ENCODE measurements at regions not wholly inside any gene's neighbourhood (a gene's known extent, or its start where the extent isn't known, plus 50 kb on each side); places are given as distances from the start of the nearest gene placed in this dataset.

GRCh38 chr3:130243808-130244207 lies 101.7 kb upstream of the COL6A5 start:
- ChIA-PET RAD21 (ENCODE audit: unreplicated experiment) (interaction anchor here (1.5 kb wide), 1 partner anchor 64 kb away, joined by 4 read pairs; no protein-coding TSS in a partner anchor), CTCF (interaction anchor here (1.2 kb wide), 1 partner anchor 12 kb away, joined by 4 read pairs; no protein-coding TSS in a partner anchor), SMC1A (ENCODE audit: uncharacterized antibody, unreplicated experiment) (no interaction called here), POLR2A (no interaction called here)
- Histone ChIP-seq H3K79me2 (ENCODE audit: control insufficient read depth, insufficient read depth, low read length) (no peaks in the 10 kb centered on the region), H3K27ac (ENCODE audit: control insufficient read depth, insufficient read depth) (no peak overlapping the region), H3K9me3 (replicated peaks; ENCODE audit: control insufficient read depth, insufficient read depth, low read length) (no peaks in the 10 kb centered on the region), H4K20me1 (ENCODE audit: control insufficient read depth, insufficient read depth) (no peaks in the 10 kb centered on the region), H3K9ac (ENCODE audit: control insufficient read depth, insufficient read depth, low read length) (no peak overlapping the region), H2AFZ (ENCODE audit: control insufficient read depth, low read depth, low read length) (no peak overlapping the region), H3K4me3 (no peak overlapping the region), H3K4me2 (ENCODE audit: control insufficient read depth, insufficient read depth) (no peak overlapping the region), H3K27me3 (replicated peaks in 1 of 2; ENCODE audit: control insufficient read depth in 2 of 2, insufficient read depth in 2 of 2, low read length in 1 of 2) (no peaks in the 10 kb centered on the region), H3K36me3 (ENCODE audit: control insufficient read depth in 2 of 2, insufficient read depth in 2 of 2, low read length in 1 of 2) (no peaks in the 10 kb centered on the region), H3K4me1 (ENCODE audit: control insufficient read depth, insufficient read depth, low read length) (no peaks in the 10 kb centered on the region)
- in situ Hi-C loops (cut with MboI) (loop anchor here (10.0 kb wide), 1 partner anchor 99 kb away; no protein-coding TSS in a partner anchor), intact Hi-C loops (cut with micrococcal nuclease; ENCODE audit: unreplicated experiment) (loop anchor here (5.0 kb wide), 1 partner anchor 87 kb away; no protein-coding TSS in a partner anchor)
- BruUV-seq (replicated peaks): no TSS peak
- FAIRE-seq (no peak), ATAC-seq (no peak), DNase-seq (ENCODE audit: low read depth, low spot score) (no peak)
- no peak for TF ChIP-seq BMI1 (IDR thresholded peaks at IDR 0.05; ENCODE audit: borderline replicate concordance)
- TF ChIP-seq CREM (IDR thresholded peaks at IDR 0.05; ENCODE audit: low read depth): no peak
- TF ChIP-seq CEBPZ (IDR thresholded peaks at IDR 0.05; ENCODE audit: low read depth, low read length): no peak
- no peak for TF ChIP-seq IKZF1 (conservative IDR thresholded peaks at IDR 0.05)

GRCh38 chr3:130250982-130251381 lies 94.5 kb upstream of the COL6A5 start:
- Histone ChIP-seq H3K4me1 (ENCODE audit: control insufficient read depth, insufficient read depth, low read length) (no peaks in the 10 kb centered on the region), H3K9ac (ENCODE audit: control insufficient read depth, insufficient read depth, low read length) (no peak overlapping the region), H3K27me3 (replicated peaks in 1 of 2; ENCODE audit: control insufficient read depth in 2 of 2, insufficient read depth in 2 of 2, low read length in 1 of 2) (no peaks in the 10 kb centered on the region), H2AFZ (ENCODE audit: control insufficient read depth, low read depth, low read length) (no peak overlapping the region), H3K4me2 (ENCODE audit: control insufficient read depth, insufficient read depth) (no peak overlapping the region), H4K20me1 (ENCODE audit: control insufficient read depth, insufficient read depth) (no peaks in the 10 kb centered on the region), H3K79me2 (ENCODE audit: control insufficient read depth, insufficient read depth, low read length) (no peaks in the 10 kb centered on the region), H3K36me3 (ENCODE audit: control insufficient read depth in 2 of 2, insufficient read depth in 2 of 2, low read length in 1 of 2) (no peaks in the 10 kb centered on the region), H3K9me3 (replicated peaks; ENCODE audit: control insufficient read depth, insufficient read depth, low read length) (no peaks in the 10 kb centered on the region), H3K27ac (ENCODE audit: control insufficient read depth, insufficient read depth) (no peak overlapping the region), H3K4me3 (no peak overlapping the region)
- no peak for FAIRE-seq
- in situ Hi-C loops (cut with MboI): no loop called here
- POLR2A ChIA-PET: no interaction called here
- SMC1A ChIA-PET (ENCODE audit: uncharacterized antibody, unreplicated experiment): no interaction called here
- WGBS (ENCODE audit: insufficient coverage, insufficient replicate concordance, low lambda C conversion rate, missing lambda C conversion rate): 55% methylated on average over 12 of the region's 12 CpGs
- BruUV-seq (replicated peaks): no TSS peak
- DNase-seq (ENCODE audit: low read depth, low spot score): no peak
- CTCF ChIA-PET: no interaction called here
- no peak for ATAC-seq
- intact Hi-C loops (cut with micrococcal nuclease; ENCODE audit: unreplicated experiment): no loop called here
- RAD21 ChIA-PET (ENCODE audit: unreplicated experiment): no interaction called here
- TF ChIP-seq FOXM1 (IDR thresholded peaks at IDR 0.05; ENCODE audit: low read depth, low read length) (no peak), BMI1 (IDR thresholded peaks at IDR 0.05; ENCODE audit: borderline replicate concordance) (no peak), ZBTB33 (IDR thresholded peaks at IDR 0.05) (no peak), PAX5 (IDR thresholded peaks at IDR 0.05; ENCODE audit: borderline replicate concordance, low read depth, low read length) (no peak), MTA2 (IDR thresholded peaks at IDR 0.05; ENCODE audit: low read depth) (no peak), STAT3 (IDR thresholded peaks at IDR 0.05; ENCODE audit: low read depth, low read length) (no peak), ATF7 (IDR thresholded peaks at IDR 0.05; ENCODE audit: low read depth) (no peak), BCL3 (IDR thresholded peaks at IDR 0.05; ENCODE audit: borderline replicate concordance, insufficient read depth, low read depth, low read length, poor library complexity, severe bottlenecking) (no peak), SREBF2 (IDR thresholded peaks at IDR 0.05; ENCODE audit: low read length) (no peak), SMAD5 (IDR thresholded peaks at IDR 0.05; ENCODE audit: low read depth) (no peak)

Data from GM12878 (cell line).